Anterior cingulate cortex (tissue), 58 donors: ENCODE measurements at regions not wholly inside any gene's neighbourhood (a gene's known extent, or its start where the extent isn't known, plus 50 kb on each side); places are given as distances from the start of the nearest gene placed in this dataset.

ENCODE experiments used
- DNase-seq, 58 donors: peaks; one replicate each; lab custom pipeline; 2025; lab: John Stamatoyannopoulos, UW

- no peak for DNase-seq
These were observed 93.4 kb downstream of the ABHD5 start for GRCh38 chr3:43783987-43784639.

GRCh38 chr3:43784640-43785011 lies 93.9 kb downstream of the ABHD5 start:
- DNase-seq: no peak

GRCh38 chr3:43785551-43785950 lies 94.8 kb downstream of the ABHD5 start:
- peak in 5 of 58 donors; percentile 21 to 43 (median 27) for DNase-seq

GRCh38 chr3:43786102-43786501 lies 95.4 kb downstream of the ABHD5 start:
- no peak for DNase-seq

- no peak for DNase-seq
These were observed 96.0 kb downstream of the ABHD5 start for GRCh38 chr3:43786526-43787305.

GRCh38 chr3:43787330-43787729 lies 96.6 kb downstream of the ABHD5 start:
- DNase-seq: no peak

- no peak for DNase-seq
These were observed 98.3 kb downstream of the ABHD5 start for GRCh38 chr3:43789028-43789427.

- DNase-seq: no peak
These were observed 99.3 kb downstream of the ABHD5 start for GRCh38 chr3:43790060-43790459.

- DNase-seq: no peak
These were observed 99.7 kb downstream of the ABHD5 start for GRCh38 chr3:43790476-43790875.

- DNase-seq: no peak
These were observed 100.5 kb downstream of the ABHD5 start for GRCh38 chr3:43791246-43791645.

GRCh38 chr3:43792904-43793303 lies 102.2 kb downstream of the ABHD5 start:
- peak in 2 of 58 donors; percentile 5 to 16 for DNase-seq

GRCh38 chr3:43793648-43794372 lies 103.1 kb downstream of the ABHD5 start:
- no peak for DNase-seq

- no peak for DNase-seq
These were observed 104.0 kb downstream of the ABHD5 start for GRCh38 chr3:43794776-43795175.

- DNase-seq: no peak
These were observed 104.8 kb downstream of the ABHD5 start for GRCh38 chr3:43795491-43795890.

- DNase-seq: no peak
These were observed 105.4 kb downstream of the ABHD5 start for GRCh38 chr3:43796041-43796596.

- DNase-seq: no peak
These were observed 107.1 kb downstream of the ABHD5 start for GRCh38 chr3:43797794-43798193.

- DNase-seq: no peak
These were observed 120.1 kb downstream of the ABHD5 start for GRCh38 chr3:43810797-43811196.

GRCh38 chr3:43814461-43814860 lies 123.7 kb downstream of the ABHD5 start:
- DNase-seq: no peak

GRCh38 chr3:43816372-43816771 lies 125.6 kb downstream of the ABHD5 start:
- DNase-seq: no peak

GRCh38 chr3:43817064-43817463 lies 126.3 kb downstream of the ABHD5 start:
- DNase-seq: no peak

GRCh38 chr3:43817825-43818224 lies 127.1 kb downstream of the ABHD5 start:
- no peak for DNase-seq
